Tibial nerve (tissue), 4 donors: ENCODE measurements at regions not wholly inside any gene's neighbourhood (a gene's known extent, or its start where the extent isn't known, plus 50 kb on each side); places are given as distances from the start of the nearest gene placed in this dataset.

Experiments
- DNase-seq, 2 donors: peaks; one replicate each; pipeline ENCODE4 v3.0.0-alpha.2; 2019; ENCODE audit warnings: low spot score in 2 of 2
- H3K27ac ChIP-seq, 4 donors: fragments of 200-600 bp; sonication (generic) in 3 of 4; one replicate each; pipeline ENCODE4 v1.5.1; 2017 to 2019; ENCODE audit warnings: mild to moderate bottlenecking in 1 of 4
- H3K27me3 ChIP-seq, 2 donors: fragments of 200-600 bp; sonication (generic) in 1 of 2; one replicate each; pipeline versions ENCODE4 v1.5.1 to v1.6.0; 2017 to 2019
- H3K36me3 ChIP-seq, 3 donors: fragments of 200-600 bp; sonication (generic); one replicate each; pipeline ENCODE4 v1.5.1; 2018 to 2019
- H3K4me1 ChIP-seq, 4 donors: fragments of 200-600 bp; sonication (generic) in 3 of 4; one replicate each; pipeline ENCODE4 v1.5.1; 2017 to 2019
- H3K4me3 ChIP-seq, 4 donors: fragments of 200-600 bp; sonication (generic) in 3 of 4; one replicate each; pipeline ENCODE4 v1.5.1; 2017 to 2019; ENCODE audit warnings: mild to moderate bottlenecking in 1 of 4, moderate library complexity in 1 of 4
- H3K9me3 ChIP-seq, 4 donors: fragments of 200-600 bp; sonication (generic) in 3 of 4; one replicate each; pipeline ENCODE4 v1.5.1; 2017 to 2019
- EP300 ChIP-seq, 2 donors: sonication (generic); formaldehyde crosslinking; IDR thresholded peaks; one replicate each; pipeline ENCODE4 v1.6.1; 2017; ENCODE audit warnings: antibody characterized with exemption in 2 of 2, mild to moderate bottlenecking in 1 of 2
- POLR2A ChIP-seq, 2 donors: fragments of 450-650 bp; IDR thresholded peaks; one replicate each; pipeline ENCODE4 v1.6.1; 2017; ENCODE audit warnings: antibody characterized with exemption in 2 of 2, mild to moderate bottlenecking in 2 of 2, moderate library complexity in 2 of 2
- WGBS, 2 donors: methylation state at CpG; one replicate each; pipeline ENCODE4 v1.1.5; 2018; 5-methylcytosine and 5-hydroxymethylcytosine counted together
- TF ChIP-seq, protein P1 (sequence below), 5 experiments: fragments of 200-600 bp in 3 of 5; fragments of 450-650 bp in 2 of 5; sonication (generic) in 3 of 5; IDR thresholded peaks; one replicate each; pipeline ENCODE4 v1.5.1; 2016 to 2019; ENCODE audit warnings: antibody characterized with exemption in 5 of 5, mild to moderate bottlenecking in 3 of 5, moderate library complexity in 2 of 5

- H3K27me3 ChIP-seq: no peaks in the 10 kb centered on the region
- TF ChIP-seq EP300 (IDR thresholded peaks at IDR 0.05) (no peak), POLR2A (IDR thresholded peaks at IDR 0.05) (no peak)
- TF ChIP-seq, protein P1, sequence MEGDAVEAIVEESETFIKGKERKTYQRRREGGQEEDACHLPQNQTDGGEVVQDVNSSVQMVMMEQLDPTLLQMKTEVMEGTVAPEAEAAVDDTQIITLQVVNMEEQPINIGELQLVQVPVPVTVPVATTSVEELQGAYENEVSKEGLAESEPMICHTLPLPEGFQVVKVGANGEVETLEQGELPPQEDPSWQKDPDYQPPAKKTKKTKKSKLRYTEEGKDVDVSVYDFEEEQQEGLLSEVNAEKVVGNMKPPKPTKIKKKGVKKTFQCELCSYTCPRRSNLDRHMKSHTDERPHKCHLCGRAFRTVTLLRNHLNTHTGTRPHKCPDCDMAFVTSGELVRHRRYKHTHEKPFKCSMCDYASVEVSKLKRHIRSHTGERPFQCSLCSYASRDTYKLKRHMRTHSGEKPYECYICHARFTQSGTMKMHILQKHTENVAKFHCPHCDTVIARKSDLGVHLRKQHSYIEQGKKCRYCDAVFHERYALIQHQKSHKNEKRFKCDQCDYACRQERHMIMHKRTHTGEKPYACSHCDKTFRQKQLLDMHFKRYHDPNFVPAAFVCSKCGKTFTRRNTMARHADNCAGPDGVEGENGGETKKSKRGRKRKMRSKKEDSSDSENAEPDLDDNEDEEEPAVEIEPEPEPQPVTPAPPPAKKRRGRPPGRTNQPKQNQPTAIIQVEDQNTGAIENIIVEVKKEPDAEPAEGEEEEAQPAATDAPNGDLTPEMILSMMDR (IDR thresholded peaks at IDR 0.05): no peak
- peaks cover 0 to 55% (median 6%) of the 10 kb centered on the region in 4 donors for H3K4me1 ChIP-seq
- no peak for DNase-seq
- no peaks in the 10 kb centered on the region for H3K36me3 ChIP-seq
- no peaks in the 10 kb centered on the region for H3K9me3 ChIP-seq
- no peak overlapping the region for H3K27ac ChIP-seq
- WGBS, 2 donors: 44 to 59% methylated on average over 1 of the region's 1 CpG
- H3K4me3 ChIP-seq: no peak overlapping the region
Measured at GRCh38 chr3:171971919-171972514, 67.4 kb upstream of the FNDC3B start.

GRCh38 chr3:171972871-171973348 is 66.5 kb upstream of the FNDC3B start:
- 35 to 38% methylated on average over 2 of the region's 2 CpGs for WGBS, 2 donors
- DNase-seq: peak; percentile 40 to 66

GRCh38 chr3:171974986-171975837 is 64.2 kb upstream of the FNDC3B start:
- Histone ChIP-seq H3K4me3 (no peak overlapping the region), H3K4me1 (peaks cover 0 to 39% (median 6%) of the 10 kb centered on the region in 4 donors), H3K36me3 (no peaks in the 10 kb centered on the region), H3K27ac (peak overlapping the region in 1 of 4 donors; percentile 44), H3K9me3 (no peaks in the 10 kb centered on the region), H3K27me3 (no peaks in the 10 kb centered on the region)
- DNase-seq: no peak
- WGBS, 2 donors: 44 to 47% methylated on average over 10 of the region's 10 CpGs
- TF ChIP-seq EP300 (IDR thresholded peaks at IDR 0.05) (no peak), POLR2A (IDR thresholded peaks at IDR 0.05) (no peak)
- TF ChIP-seq, protein P1 (IDR thresholded peaks at IDR 0.05): no peak

More at GRCh38 chr3:171972871-171973348, 66.5 kb upstream of the FNDC3B start:
- Histone ChIP-seq H3K27me3 (no peaks in the 10 kb centered on the region), H3K4me1 (peaks cover 0 to 46% (median 6%) of the 10 kb centered on the region in 4 donors), H3K36me3 (no peaks in the 10 kb centered on the region), H3K27ac (peak overlapping the region in 1 of 4 donors; percentile 31), H3K9me3 (no peaks in the 10 kb centered on the region), H3K4me3 (no peak overlapping the region)
- TF ChIP-seq EP300 (IDR thresholded peaks at IDR 0.05): peak in 1 of 2 donors; percentile 54
- TF ChIP-seq, protein P1 (IDR thresholded peaks at IDR 0.05): no peak

DNA sequence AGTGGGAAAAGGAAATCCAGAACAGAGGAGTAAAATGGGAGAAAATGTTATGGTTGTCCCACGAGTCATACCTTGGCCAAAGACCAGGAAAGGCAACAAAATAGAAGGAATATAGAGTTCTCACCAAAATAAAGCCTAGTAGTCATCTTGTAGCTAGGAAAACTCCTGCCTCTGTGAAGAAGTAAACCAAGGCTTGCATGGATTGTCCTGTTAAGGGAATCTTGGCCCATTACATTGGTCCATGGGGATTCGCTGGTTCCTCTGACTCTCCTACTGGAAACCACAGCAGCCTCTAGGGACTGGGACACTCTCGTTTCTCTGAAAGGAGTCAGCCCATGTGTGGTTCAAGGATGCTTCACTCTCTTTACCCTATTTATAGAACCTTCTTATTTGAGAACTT is 62.9 kb upstream of the FNDC3B start:
- no peak for DNase-seq
- no peaks in the 10 kb centered on the region for H3K27me3 ChIP-seq
- H3K9me3 ChIP-seq: no peaks in the 10 kb centered on the region
- no peak for TF ChIP-seq EP300 (IDR thresholded peaks at IDR 0.05)
- TF ChIP-seq POLR2A (IDR thresholded peaks at IDR 0.05): no peak
- TF ChIP-seq, protein P1 (IDR thresholded peaks at IDR 0.05): no peak
- 76 to 85% methylated on average over 3 of the region's 3 CpGs for WGBS, 2 donors
- H3K36me3 ChIP-seq: no peaks in the 10 kb centered on the region
- H3K4me1 ChIP-seq: peaks cover 0 to 33% (median 6%) of the 10 kb centered on the region in 4 donors
- no peak overlapping the region for H3K27ac ChIP-seq
- no peak overlapping the region for H3K4me3 ChIP-seq

DNA sequence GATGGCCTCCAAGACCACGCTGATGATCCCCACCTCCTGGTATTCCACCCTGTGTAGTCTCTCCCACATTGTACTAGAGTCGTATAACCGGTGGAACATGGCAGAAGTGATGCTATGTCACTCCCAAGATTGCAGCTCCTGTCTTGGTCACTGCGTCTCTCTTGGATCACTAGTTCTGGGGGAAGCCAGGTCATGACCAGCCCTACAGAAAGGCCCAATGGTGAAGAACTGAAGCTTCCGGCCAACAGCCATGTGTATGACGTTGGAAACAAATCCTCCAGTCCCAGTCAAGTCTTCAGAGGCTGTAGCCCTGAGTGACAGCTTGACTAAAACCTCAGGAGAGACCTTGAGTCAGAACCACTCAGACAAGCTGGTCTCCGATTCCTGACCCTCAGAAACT is 61.9 kb upstream of the FNDC3B start:
- H3K9me3 ChIP-seq: no peaks in the 10 kb centered on the region
- no peak overlapping the region for H3K4me3 ChIP-seq
- peaks cover 0 to 32% (median 6%) of the 10 kb centered on the region in 4 donors for H3K4me1 ChIP-seq
- no peak overlapping the region for H3K27ac ChIP-seq
- TF ChIP-seq POLR2A (IDR thresholded peaks at IDR 0.05) (no peak), EP300 (IDR thresholded peaks at IDR 0.05) (no peak)
- TF ChIP-seq, protein P1 (IDR thresholded peaks at IDR 0.05): no peak
- no peak for DNase-seq
- WGBS, 2 donors: 93 to 97% methylated on average over 7 of the region's 7 CpGs
- H3K27me3 ChIP-seq: no peaks in the 10 kb centered on the region
- H3K36me3 ChIP-seq: no peaks in the 10 kb centered on the region
